K562 (cell line): ENCODE measurements at regions not wholly inside any gene's neighbourhood (a gene's known extent, or its start where the extent isn't known, plus 50 kb on each side); places are given as distances from the start of the nearest gene placed in this dataset.

Experiments used
- ATF1 ChIP-seq, 2 experiments: fragments of 450-650 bp in 1 of 2; IDR thresholded peaks; 2 replicates each; pipeline ENCODE4 v1.6.1; 2016; ENCODE audit warnings: missing compliant biosample characterization in 1 of 2, missing genetic modification characterization in 1 of 2
- BDP1 ChIP-seq: IDR thresholded peaks from 3 replicates; pipeline ENCODE4 v1.6.1; 2011; ENCODE audit not compliant: insufficient read length, insufficient read depth
- CBFA2T3 ChIP-seq: fragments of 450-650 bp; IDR thresholded peaks from 2 replicates; pipeline ENCODE4 v1.6.1; 2017
- CHD4 ChIP-seq: fragments of 200-600 bp; sonication (generic); IDR thresholded peaks from 3 replicates; pipeline ENCODE4 v1.6.1; 2012; ENCODE audit warnings: low read depth, mild to moderate bottlenecking, mixed read lengths, low read length, inconsistent platforms; ENCODE audit not compliant: insufficient read depth, insufficient replicate concordance, poor library complexity, severe bottlenecking
- HES1 ChIP-seq: fragments of 450-650 bp; IDR thresholded peaks from 2 replicates; pipeline ENCODE4 v1.6.1; 2016; ENCODE audit warnings: low read depth, mild to moderate bottlenecking, moderate library complexity
- PHB ChIP-seq: fragments of 250-450 bp; sonication (Bioruptor Pico); IDR thresholded peaks from 2 replicates; pipeline ENCODE4 v1.5.0; 2021
- RB1 ChIP-seq: fragments of 450-650 bp; IDR thresholded peaks from 2 replicates; pipeline ENCODE4 v1.6.1; 2017; ENCODE audit warnings: low read depth, mild to moderate bottlenecking
- RBM15 ChIP-seq: fragments of 200-400 bp; formaldehyde crosslinking; IDR thresholded peaks from 2 replicates; pipeline ENCODE4 v1.6.1; 2018; ENCODE audit warnings: mild to moderate bottlenecking, low read length, moderate library complexity; ENCODE audit not compliant: insufficient read depth
- RBM17 ChIP-seq: fragments of 200-400 bp; formaldehyde crosslinking; IDR thresholded peaks from 2 replicates; pipeline ENCODE4 v1.6.1; 2017; ENCODE audit warnings: low read depth, mild to moderate bottlenecking, low read length, borderline replicate concordance
- SFPQ ChIP-seq: fragments of 200-400 bp; formaldehyde crosslinking; IDR thresholded peaks from 2 replicates; pipeline ENCODE4 v1.6.1; 2017; ENCODE audit warnings: mild to moderate bottlenecking, low read depth, low read length, moderate library complexity
- STAT5B ChIP-seq: fragments of 250-450 bp; sonication (Bioruptor Pico); IDR thresholded peaks from 2 replicates; pipeline ENCODE4 v1.8.0; 2021; ENCODE audit warnings: mild to moderate bottlenecking, inconsistent platforms
- TOE1 ChIP-seq, 2 experiments: fragments of 450-650 bp in 1 of 2; sonication (generic) in 1 of 2; formaldehyde crosslinking in 1 of 2; IDR thresholded peaks; 2 replicates each; pipeline versions ENCODE4 v1.7.1 to v1.8.0; 2016 to 2022; ENCODE audit warnings: borderline replicate concordance in 2 of 2, mild to moderate bottlenecking in 2 of 2, antibody characterized with exemption in 1 of 2, inconsistent platforms in 1 of 2, low read depth in 1 of 2, missing genetic modification reagents in 1 of 2, moderate library complexity in 1 of 2
- ZBTB17 ChIP-seq: fragments of 450-650 bp; formaldehyde crosslinking; IDR thresholded peaks from 2 replicates; pipeline ENCODE4 v1.4.0; 2020; ENCODE audit warnings: mild to moderate bottlenecking
- ZNF224 ChIP-seq: sonication (generic); formaldehyde crosslinking; IDR thresholded peaks from 2 replicates; pipeline ENCODE4 v1.8.0; 2022; ENCODE audit warnings: mild to moderate bottlenecking, missing genetic modification reagents
- ZNF407 ChIP-seq: fragments of 450-650 bp; IDR thresholded peaks from 2 replicates; pipeline ENCODE4 v1.6.1; 2016; ENCODE audit warnings: low read depth
- ZNF780A ChIP-seq: fragments of 250-450 bp; sonication (Bioruptor Pico); IDR thresholded peaks from 2 replicates; pipeline ENCODE4 v1.5.0; 2021; ENCODE audit warnings: mild to moderate bottlenecking

- no peak for TF ChIP-seq ZNF407
- TF ChIP-seq CBFA2T3, result no peak
- TF ChIP-seq ZBTB17 (CRISPR knock-in tag), result no peak
- no peak for TF ChIP-seq ATF1 (CRISPR knock-in tag; IDR thresholded peaks at IDR 0.05)
- no peak for TF ChIP-seq ATF1 (tag; IDR thresholded peaks at IDR 0.05)
- TF ChIP-seq SFPQ, result no peak
- TF ChIP-seq RB1, result no peak
- no peak for TF ChIP-seq HES1
- TF ChIP-seq ZNF224 (CRISPR knock-in tag), result no peak
- no peak for TF ChIP-seq TOE1 (IDR thresholded peaks at IDR 0.05; ENCODE audit: borderline replicate concordance)
- TF ChIP-seq TOE1 (CRISPR knock-in tag; IDR thresholded peaks at IDR 0.05; ENCODE audit: borderline replicate concordance, low read depth), result no peak
- no peak for TF ChIP-seq BDP1
- no peak for TF ChIP-seq PHB (CRISPR knock-in tag)
- no peak for TF ChIP-seq RBM15
- no peak for TF ChIP-seq RBM17
- no peak for TF ChIP-seq ZNF780A (CRISPR knock-in tag)
- TF ChIP-seq CHD4, result no peak
- no peak for TF ChIP-seq STAT5B (CRISPR knock-in tag)
Measured at GRCh38 chr11:110921742-110922521, 209.7 kb upstream of the ARHGAP20 start (continued).
